Activated CD8-positive, alpha-beta memory T cell treated with anti-CD3 and anti-CD28 coated beads, Interleukin-2, amount 50 U/mL, for 1 hour (primary cell): ENCODE measurements at regions not wholly inside any gene's neighbourhood (a gene's known extent, or its start where the extent isn't known, plus 50 kb on each side); places are given as distances from the start of the nearest gene placed in this dataset.

Experiments used
- DNase-seq: peaks from one replicate; pipeline ENCODE4 v3.0.0-alpha.2; 2020; ENCODE audit errors: extremely low read depth

DNA sequence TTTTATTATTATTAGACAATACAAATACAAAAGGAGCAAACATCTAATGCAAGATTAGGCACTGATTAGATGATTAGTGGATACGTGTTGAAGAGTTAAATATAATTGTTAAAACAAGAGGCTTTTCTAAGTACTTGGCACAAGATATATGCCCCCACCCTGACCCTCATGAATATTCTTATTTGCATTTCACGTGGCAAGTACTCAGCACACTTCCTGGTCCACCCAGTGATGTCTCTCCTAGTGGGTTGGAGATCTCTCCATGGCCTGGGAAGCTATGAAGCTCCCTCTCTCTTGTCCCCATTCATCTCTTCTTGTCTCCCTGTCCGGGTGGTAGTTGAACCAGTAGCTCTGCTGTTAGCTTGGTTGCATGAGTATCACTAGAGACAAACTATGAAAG is 375.3 kb downstream of the ADRA2A start:
- no peak for DNase-seq

DNA sequence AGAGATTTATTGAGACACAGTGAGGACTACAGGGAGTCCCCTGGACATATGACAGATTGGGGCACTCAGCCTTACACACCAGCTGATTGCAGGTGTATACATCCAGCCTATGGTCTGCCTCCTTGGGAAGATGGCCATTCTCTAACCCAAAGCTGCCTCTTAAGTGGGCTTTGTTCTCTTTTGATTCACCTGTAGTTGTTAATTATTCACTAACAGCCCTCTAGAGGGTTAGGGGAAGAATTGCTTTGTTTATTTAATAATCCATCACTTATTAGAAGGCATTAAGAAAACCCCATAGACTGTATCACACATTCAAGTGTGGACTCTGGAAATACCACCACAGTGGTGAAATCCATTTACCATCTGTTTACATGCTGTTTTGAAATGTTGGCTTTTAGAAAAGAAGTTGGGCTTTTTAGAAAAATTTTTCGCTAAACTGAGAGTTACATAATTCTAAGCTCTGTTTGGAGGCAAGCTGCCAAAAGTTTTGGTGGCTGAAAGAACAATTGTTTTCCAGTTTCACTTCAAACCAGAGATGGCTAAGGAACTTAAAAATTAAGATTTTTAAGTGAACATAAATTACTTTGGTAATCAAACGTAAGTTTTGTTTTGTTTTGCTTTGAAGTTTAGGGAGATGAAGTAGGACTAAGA is 379.1 kb downstream of the ADRA2A start:
- DNase-seq, result no peak

DNA sequence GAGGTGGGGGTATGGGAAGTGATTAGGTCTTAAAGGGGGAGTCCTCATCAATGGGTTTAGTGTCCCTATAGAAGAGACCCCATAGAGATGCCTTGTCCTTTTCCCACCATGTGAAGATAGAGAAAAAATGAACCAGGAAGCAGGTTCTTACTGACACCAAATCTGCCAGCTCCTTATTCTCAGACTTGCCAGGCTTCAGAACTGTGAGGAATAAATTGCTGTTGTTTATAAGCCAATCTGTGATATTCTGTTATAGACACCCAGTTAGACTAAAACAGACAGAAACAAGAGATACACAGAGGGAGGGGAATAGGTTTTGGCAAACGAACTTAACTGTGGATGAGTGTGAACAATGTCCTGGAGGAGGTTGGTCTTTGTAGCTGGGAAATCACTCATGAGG is 381.4 kb downstream of the ADRA2A start:
- no peak for DNase-seq

DNA sequence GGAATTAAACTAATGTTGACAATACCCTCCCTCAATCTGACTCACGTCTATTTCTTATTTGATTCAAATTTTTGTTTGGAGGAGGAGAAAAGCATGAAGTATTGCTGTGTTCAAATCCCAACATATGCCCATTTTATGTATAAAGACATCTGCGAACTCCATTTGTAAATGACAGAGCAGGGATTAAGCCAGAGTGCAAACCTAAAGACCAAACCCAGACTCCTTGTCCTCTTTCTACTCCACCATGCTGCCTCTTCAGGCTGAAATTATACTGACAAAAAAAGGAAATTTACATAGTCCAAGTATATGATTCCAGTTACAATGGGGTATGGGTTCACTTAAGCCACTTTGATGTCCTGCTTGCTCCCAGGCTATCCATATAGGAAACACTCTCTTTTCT is 383.1 kb downstream of the ADRA2A start:
- DNase-seq, result no peak

DNA sequence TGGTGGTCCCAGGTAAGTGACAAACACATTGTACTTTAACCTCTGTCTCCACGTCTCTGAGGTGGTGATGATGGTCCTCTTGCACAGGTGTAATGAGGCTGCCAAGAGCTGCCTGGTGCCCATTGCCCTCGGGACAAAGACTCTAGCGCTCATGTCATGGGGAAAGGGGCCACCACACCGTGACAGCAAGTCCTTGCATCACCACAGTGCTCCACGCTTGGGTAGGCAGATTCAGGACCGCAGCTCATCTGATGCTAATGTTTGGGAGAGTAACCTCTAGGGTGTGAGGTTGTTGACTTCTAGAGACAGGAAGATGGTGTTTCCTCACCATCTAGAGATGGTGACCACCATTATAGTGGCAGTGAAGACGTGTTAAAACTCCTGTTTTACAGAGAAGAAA is 395.6 kb downstream of the ADRA2A start:
- DNase-seq, result no peak

DNA sequence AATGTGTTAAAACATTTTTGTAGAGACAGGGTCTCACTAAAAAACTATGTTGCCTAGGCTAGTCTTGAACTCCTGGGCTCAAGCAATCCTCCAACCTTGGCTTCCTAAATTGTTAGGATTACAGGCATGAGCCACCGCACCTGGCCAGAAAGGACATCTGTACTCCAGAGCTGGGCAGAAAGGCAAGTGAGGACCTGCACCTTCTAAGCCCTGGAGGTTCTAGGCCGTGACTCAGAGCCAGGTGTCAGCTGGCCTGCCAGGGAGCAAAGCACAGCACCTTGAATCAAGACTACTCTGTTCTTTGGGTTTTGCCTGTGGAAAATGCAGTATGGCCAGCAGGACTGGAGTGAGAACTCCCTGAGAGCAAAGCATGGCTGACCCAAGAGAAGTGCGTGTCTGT is 396.5 kb downstream of the ADRA2A start:
- no peak for DNase-seq

DNA sequence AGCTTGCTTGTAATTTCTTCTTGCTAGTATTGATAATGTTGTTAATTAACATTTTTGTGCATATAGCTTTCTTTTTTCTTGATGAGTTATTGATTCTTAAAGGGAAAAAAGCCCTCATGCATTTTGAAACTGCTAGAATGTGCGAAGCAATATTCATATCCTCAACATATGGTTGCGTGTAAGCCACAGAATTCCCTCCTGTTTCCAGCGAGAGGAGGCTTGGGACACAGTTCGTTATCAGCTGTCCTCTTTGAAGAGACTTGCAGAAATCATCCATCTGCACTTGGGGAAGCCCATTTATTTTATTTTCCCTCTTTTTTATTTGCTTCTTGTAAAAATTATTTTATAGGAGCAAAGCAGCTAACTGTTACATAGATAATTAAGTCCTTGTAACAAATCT is 398.0 kb downstream of the ADRA2A start:
- DNase-seq, result no peak

DNA sequence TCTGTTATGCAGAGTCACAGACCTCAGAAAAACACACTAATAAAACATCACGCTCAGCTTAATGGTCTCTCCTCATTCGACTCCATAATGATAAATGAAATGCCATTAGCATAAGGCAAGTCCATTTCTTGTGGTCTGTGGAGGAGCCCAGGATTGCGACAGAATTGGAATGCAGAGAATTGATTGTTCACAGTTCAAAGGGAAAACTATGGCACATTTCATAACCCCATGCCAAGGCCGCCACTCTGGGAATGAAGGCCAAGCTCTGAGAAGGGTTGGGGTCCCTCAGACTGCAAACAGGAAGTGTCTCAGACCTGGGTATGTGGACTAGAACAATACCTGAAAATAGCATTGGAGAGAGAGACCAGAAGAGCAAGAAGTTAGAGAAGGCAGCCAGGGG is 398.9 kb downstream of the ADRA2A start:
- DNase-seq, result no peak

DNA sequence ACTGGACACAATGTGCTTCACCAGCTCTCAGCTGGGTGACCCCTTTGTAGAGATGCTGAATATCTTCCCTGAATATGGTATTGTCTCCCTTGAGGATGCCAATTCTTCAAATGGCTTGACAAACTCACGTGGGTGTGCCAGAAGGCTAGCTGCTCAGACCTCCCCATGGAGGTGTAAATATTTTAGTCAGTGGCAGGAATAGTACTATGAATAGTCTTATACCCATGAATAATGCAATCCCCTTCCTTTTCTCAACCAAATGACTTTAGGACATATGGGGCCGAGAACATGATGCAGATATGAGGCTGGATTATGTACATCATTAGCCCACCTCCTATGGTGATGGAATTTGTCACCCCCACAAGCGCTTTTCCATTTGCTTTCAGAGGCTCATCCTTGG is 401.8 kb downstream of the ADRA2A start:
- DNase-seq, result no peak

DNA sequence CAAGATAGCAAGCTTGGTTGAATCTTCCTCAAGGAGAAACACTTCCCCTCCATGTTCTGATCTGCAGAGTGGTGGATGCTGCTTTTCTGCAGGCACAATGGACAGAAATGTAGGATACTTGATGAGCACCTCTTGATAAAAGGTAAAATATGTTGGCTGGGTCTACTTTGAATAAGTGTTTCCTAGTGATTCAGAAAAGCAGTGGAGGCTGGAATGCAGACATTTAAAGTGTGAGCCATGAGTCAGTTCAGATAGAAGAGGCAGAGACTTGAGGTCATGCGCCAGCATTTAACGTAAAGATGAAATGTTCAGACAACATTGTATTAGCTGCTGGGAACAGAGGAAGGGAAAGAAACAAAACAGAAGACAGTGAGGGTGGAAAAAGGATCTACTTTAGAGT is 403.1 kb downstream of the ADRA2A start:
- DNase-seq, result no peak

DNA sequence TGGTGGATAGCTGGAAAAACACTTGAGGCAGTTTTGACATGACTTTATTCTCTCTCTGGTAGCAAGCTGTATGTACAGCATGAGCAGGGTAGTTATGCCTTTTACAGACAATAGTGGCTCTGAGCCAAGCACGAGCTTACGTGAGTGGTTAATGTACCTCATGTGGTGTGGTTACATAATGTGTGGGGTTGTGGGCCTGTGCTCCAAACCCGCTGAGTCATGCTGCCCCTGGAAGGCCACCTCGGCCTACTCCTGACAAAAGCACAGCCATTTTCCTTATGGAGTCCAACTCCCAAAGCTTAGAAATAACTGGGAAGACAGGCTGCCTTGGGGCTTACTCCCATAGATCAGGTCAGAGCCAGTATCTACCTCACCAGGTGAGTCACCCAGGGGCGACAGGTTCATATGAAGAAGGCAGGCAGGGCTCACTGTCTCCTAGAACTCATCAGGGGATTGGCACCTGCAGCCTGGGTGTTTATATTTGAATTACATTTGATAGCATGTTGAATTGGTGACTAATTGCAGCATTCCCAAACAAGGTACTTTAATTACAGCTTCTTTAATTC is 404.5 kb downstream of the ADRA2A start:
- DNase-seq, result no peak

DNA sequence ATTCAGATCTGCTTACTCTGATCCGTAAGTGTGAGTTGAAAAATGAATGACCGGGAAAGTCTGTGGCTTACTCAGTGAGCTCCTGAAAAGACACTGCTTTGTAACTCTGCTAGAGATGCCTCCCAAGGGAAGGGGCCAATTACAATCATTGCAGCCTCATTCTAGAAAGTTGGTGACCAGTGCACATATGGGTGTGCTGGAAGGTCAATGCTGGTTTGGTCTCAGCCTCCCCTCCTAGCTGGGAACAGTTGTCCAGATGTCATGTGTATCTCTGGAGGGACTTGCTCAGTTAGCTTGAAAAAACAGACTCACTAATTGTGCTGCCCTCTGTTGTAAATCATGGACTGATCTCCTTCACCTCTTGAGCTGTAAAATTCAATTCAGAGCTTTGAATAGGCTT is 405.0 kb downstream of the ADRA2A start:
- DNase-seq, result no peak

DNA sequence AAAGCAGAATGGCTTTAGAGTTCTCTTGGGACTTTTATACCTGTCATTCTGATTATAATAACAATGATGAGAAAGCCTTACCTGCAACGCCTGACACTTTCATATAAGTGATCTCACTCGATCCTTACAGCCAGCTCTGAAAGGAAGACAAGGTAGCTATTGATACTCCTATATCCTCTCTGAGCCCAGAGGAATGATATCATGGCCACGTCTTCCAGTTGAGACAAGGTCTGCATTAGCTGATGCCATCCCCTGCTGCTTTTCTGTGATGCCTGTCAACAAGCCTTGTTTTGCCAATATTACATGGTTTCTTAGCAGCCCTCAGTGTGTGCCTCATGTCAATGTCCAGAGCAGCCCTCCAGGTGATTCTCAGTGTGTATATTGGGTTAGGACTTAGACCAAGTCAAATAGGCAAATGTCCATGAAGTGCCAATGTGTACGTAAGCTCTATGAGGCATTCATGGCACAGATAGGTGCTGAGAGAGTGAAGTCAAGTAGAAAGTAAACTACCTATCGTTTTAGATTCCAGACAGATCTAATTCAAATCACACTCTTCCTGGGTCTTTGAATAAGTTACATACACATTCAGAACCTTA is 405.9 kb downstream of the ADRA2A start:
- no peak for DNase-seq

DNA sequence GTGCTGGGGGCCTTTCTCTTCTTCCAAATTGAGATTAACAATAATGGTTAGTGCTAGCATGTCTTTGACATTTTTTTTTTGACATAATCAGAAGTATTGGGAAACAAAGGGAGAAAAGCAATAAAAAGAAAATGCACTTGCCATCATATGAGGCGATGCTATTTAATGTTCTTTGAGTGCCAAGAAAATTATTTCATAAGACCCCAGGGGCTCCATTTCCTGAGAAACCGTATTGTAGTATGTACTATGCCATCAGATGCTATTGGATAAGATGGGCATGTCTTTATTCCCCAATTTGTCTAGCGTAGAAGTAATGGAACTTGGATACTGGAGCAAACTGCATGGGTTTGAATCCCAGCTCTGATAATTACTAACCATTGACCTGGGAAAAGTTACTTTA is 408.9 kb downstream of the ADRA2A start:
- DNase-seq, result no peak

DNA sequence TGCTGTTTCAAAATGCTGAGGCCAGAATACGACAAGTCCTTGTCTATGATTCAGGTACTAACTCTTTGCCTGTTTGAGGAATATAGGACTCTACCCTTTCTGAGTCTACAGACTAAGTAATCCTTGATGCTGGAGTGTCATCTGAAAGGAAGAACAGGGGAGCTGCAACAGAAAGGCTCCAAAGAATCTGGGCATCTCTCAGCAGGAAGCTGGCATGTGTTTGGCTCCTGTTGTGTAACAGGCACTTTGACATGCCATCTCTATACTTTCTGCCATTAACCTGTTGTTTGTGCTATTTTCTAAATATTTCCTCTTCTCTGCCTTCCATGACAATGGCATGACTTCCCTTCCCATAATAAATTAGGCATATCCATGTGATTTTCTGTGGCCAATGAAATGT is 409.5 kb downstream of the ADRA2A start:
- DNase-seq, result no peak

DNA sequence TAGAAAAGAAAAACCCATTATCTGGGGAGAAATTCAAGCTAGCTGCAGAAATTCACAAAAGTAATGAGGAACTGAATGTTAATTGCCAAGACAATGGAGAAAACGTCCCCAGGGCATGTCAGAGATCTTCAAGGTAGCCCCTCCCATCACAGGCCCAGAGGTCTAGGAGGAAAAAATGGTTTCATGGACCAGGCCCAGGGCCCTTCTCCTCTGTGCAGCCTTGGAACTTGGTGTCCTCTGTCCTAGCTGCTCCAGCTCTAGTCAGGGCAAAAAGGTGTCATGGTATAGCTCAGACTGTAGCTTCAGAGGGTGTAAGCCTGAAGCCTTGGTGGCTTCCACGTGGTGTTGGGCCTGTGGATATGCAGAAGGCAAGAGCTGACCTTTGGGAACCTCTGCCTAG is 411.8 kb downstream of the ADRA2A start:
- no peak for DNase-seq

DNA sequence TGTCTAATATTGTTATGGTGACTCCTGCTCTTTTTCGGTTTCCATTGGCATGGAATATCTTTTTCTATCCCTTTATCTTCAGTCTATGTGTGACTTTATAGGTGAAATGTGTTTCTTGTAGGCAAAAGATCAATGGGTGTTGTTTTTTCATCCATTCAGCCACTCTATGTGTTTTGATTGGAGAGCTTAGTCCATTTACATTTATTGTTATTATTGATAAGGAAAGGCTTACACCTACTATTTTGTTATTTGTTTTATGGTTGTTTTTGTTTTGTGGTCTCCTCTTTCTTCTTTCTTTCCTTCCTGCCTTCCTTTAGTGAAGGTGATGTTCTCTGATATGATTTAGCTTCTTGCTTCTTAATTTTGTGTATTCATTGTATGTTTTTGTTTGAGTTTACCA is 414.3 kb downstream of the ADRA2A start:
- DNase-seq, result no peak

DNA sequence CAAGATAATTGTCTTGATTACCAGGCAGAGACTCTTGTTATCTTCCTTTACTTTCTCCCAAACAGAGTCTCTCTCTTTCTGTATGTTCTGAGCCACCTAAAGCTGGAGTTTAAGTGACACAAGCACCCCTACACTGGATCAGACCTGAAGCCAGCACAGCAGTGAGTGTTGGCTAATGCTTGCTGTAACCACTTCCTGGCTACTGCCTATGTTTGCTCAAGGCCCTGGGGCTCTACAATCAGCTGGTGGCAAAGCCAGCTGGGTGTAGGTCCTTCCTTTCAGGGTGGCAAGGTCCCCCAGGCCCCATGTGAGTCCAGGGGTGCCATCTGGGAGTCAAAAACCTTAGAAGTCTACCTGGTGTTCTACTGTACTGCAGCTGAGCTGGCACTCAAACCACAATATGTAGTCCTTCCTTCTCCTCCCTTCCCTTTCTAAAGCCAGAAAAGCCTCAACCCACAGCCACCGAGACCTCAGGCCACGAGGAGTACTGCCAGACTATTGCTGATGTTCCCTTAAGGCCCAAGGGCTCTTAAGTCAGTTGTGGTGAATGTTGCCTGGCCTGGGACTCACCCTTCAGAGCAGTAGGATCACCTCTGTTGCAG is 416.3 kb downstream of the ADRA2A start:
- no peak for DNase-seq

DNA sequence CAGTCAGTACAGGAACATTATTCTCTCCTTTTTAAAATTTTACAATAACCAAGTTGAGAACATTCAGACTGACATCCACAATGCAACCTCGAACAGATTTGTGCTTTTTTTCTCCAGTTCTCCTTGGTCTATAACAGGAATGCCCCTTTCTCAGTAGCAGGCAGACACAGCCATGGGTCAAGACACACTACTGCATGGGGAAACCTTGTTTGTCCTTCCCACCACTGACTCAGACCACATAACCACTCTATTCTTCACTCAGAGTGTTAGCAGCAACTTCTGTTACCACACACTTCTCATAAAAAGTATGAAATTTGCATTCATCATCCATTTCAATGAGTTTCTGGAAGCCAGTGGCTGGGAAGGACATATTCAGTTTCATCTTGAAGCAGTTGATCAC is 421.7 kb downstream of the ADRA2A start:
- DNase-seq, result no peak

DNA sequence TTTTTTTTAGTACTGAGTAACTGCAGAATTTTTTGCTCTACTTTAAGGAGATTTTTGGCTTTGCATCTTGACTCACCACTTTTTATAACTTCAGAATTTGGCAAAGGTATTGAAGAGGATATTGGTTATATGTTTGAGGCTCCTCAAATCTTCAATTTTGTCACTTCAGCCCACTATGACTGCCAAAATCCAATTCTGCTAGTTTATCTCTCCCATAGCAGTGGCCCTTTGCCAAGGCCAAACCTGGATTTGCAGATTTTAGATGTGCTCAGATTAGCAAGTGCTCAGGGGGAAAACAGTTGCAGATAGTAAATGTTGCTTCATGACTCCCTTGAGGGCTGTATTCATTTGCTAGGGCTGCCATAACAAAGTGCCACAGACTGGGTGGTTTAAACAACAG is 427.5 kb downstream of the ADRA2A start:
- no peak for DNase-seq

DNA sequence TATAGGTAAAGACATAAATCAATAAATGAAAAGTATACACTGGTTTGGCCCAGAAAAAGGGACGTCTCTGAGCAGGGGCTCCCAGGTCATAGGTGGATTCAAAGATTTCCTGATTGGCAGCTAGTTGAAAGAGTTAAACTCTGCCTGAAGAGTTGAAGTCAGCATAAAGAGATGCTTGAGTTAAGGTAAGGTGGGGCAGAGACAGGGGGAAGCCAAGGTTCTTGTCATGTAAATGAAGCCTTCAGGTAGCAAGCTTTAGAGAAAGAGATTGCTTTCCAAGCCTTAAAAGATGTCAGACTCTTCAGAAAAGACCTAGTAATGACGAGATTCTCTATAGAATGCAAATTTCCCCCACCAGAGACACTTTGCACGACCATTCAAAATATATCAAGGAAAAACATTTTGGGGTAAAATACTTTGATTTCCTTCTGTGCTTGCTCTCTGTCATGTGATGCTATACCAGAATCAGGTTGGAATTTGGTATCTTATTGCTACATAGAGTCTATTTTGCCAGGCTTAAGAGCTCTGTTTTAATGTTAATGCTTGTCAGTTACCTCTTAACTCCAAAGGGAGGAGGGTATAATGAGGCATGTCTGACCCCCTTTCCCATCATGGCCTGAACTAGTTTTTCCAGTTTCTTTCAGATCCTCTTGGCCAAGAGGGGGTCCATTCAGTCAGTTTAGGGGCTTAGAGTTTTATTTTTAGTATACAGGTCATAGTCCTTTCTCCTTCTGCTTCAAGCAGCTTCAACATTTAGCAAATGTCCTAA is 429.6 kb downstream of the ADRA2A start:
- no peak for DNase-seq

DNA sequence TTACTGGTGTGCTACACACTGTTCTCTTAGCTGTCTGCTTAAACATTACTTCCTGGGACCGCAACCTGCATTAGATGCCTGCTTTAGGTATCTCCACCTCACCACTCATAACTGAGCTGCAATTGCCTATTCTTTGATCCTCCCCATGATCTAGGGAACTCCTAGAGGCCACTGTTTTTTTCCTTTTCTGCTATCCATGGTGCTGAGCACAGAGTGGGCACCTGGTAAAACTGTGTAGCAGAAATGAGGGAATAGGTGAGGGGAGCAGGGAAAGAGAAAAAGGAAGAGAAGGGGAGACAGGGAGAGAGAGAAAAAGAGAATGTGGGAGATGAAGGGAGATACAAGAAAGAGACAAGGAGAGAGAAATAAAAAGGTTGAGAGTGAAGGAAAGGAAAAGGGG is 434.9 kb downstream of the ADRA2A start:
- DNase-seq, result no peak

DNA sequence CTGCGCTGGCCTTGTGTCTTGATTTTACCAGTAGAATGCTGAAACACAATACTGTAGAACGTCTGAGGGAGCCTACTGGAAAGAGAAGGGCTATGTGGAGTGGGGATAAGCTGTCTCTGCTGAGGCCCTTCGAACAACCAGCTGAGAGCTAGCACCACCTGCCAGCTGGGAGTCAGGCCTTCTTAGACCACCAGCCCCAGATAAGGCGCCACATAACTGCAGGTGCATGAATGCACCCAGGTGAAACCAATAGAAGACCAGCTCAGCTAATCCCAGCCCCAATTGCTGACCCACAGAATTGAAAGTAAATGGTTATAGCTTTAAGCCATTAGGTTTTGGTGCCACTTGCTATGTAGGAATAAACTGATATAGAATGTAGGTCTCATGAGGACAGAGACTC is 438.4 kb downstream of the ADRA2A start:
- DNase-seq, result no peak
